ENCODE measurements at regions not wholly inside any gene's neighbourhood (a gene's known extent, or its start where the extent isn't known, plus 50 kb on each side); places are given as distances from the start of the nearest gene placed in this dataset.

GRCh38 chrX:57848857-57849256 is 61.4 kb downstream of the ZXDA start:
- H3K4me3 ChIP-seq (replicated peaks in 1 of 3), result no peak overlapping the region
- H3K9me3 ChIP-seq, result no peaks in the 10 kb centered on the region
- TF ChIP-seq CTCF (IDR thresholded peaks at IDR 0.05) (no peak), POLR2A (IDR thresholded peaks at IDR 0.05) (no peak)
- no peak overlapping the region for H3K27ac ChIP-seq
- H3K27me3 ChIP-seq, result no peaks in the 10 kb centered on the region
- H3K36me3 ChIP-seq, result no peaks in the 10 kb centered on the region
- H3K4me1 ChIP-seq, result no peaks in the 10 kb centered on the region
- 83 to 100% methylated on average over 1 to 4 of the region's 4 CpGs for WGBS, 2 donors
- DNase-seq, result no peak
- intact Hi-C loops (cut with DNase I), result no loop called here

- WGBS, 2 donors, result 61 to 75% methylated on average over 4 of the region's 4 CpGs
- H3K27ac ChIP-seq, result no peak overlapping the region
- H3K27me3 ChIP-seq, result no peaks in the 10 kb centered on the region
- TF ChIP-seq POLR2A (IDR thresholded peaks at IDR 0.05) (no peak), CTCF (IDR thresholded peaks at IDR 0.05) (no peak)
- no peaks in the 10 kb centered on the region for H3K36me3 ChIP-seq
- no peak overlapping the region for H3K4me3 ChIP-seq (replicated peaks in 1 of 3)
- no peaks in the 10 kb centered on the region for H3K4me1 ChIP-seq
- H3K9me3 ChIP-seq, result no peaks in the 10 kb centered on the region
- intact Hi-C loops (cut with DNase I), result no loop called here
- DNase-seq, result no peak
These were observed 87.4 kb downstream of the ZXDA start for GRCh38 chrX:57822818-57823217.

- WGBS, 2 donors, result 75% methylated on average over 8 of the region's 8 CpGs
- H3K27ac ChIP-seq, result peak overlapping the region in 1 of 3 donors; percentile 10
- H3K27me3 ChIP-seq, result no peaks in the 10 kb centered on the region
- H3K36me3 ChIP-seq, result no peaks in the 10 kb centered on the region
- intact Hi-C loops (cut with DNase I), result no loop called here
- H3K4me3 ChIP-seq (replicated peaks in 1 of 3), result no peak overlapping the region
- H3K4me1 ChIP-seq, result no peaks in the 10 kb centered on the region
- no peaks in the 10 kb centered on the region for H3K9me3 ChIP-seq
- no peak for DNase-seq
- TF ChIP-seq POLR2A (IDR thresholded peaks at IDR 0.05) (no peak), CTCF (IDR thresholded peaks at IDR 0.05) (no peak)
These were observed 87.9 kb downstream of the ZXDA start for GRCh38 chrX:57822398-57822797.

- WGBS, 2 donors, result 25 to 35% methylated on average over 7 to 8 of the region's 8 CpGs
- TF ChIP-seq CTCF (IDR thresholded peaks at IDR 0.05), result peak; percentile 30 to 68 (median 55)
- no peak for TF ChIP-seq POLR2A (IDR thresholded peaks at IDR 0.05)
- Histone ChIP-seq H3K27ac (peak overlapping the region in 1 of 3 donors; percentile 10), H3K4me3 (replicated peaks in 1 of 3) (no peak overlapping the region), H3K27me3 (no peaks in the 10 kb centered on the region), H3K36me3 (no peaks in the 10 kb centered on the region), H3K9me3 (no peaks in the 10 kb centered on the region), H3K4me1 (no peaks in the 10 kb centered on the region)
- peak; percentile 2 to 5 for DNase-seq
- intact Hi-C loops (cut with DNase I), result no loop called here
These were observed 88.4 kb downstream of the ZXDA start for GRCh38 chrX:57821703-57822387.

- intact Hi-C loops (cut with DNase I), result no loop called here
- Histone ChIP-seq H3K4me3 (replicated peaks in 1 of 3) (no peak overlapping the region), H3K27ac (no peak overlapping the region), H3K36me3 (no peaks in the 10 kb centered on the region), H3K27me3 (no peaks in the 10 kb centered on the region), H3K9me3 (no peaks in the 10 kb centered on the region), H3K4me1 (no peaks in the 10 kb centered on the region)
- no peak for DNase-seq
- 12 to 21% methylated on average over 2 of the region's 2 CpGs for WGBS, 2 donors
- TF ChIP-seq POLR2A (IDR thresholded peaks at IDR 0.05) (no peak), CTCF (IDR thresholded peaks at IDR 0.05) (peak in 3 of 6 experiments; percentile 10 to 26 (median 20))
These were observed 93.0 kb downstream of the ZXDA start for GRCh38 chrX:57817302-57817701.
